Renal cortical epithelial cell (primary cell): ENCODE measurements at regions not wholly inside any gene's neighbourhood (a gene's known extent, or its start where the extent isn't known, plus 50 kb on each side); places are given as distances from the start of the nearest gene placed in this dataset.

Experiments
- DNase-seq: peaks from one replicate; pipeline ENCODE4 v3.0.0-alpha.2; 2011; ENCODE audit warnings: low read depth

DNA sequence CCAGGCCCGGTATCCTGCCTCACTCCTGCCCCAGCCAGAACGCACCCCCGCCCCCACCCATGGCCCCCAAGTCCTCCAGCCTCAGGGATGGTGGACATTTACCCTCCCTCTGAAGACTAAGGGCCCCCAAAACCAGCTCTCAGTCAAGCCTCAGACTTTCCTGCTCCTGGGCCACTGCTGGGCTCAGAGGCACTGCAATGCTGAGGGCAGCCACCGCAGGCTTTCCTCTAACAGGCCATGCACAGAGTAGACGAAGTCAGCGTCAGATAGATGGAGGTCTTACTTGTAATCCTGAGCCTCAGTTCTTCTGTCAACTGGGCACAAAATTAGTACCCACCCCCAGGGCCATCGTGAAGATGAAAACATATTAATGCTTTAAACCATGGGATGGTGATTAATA is 92.6 kb downstream of the TTC32 start:
- no peak for DNase-seq

DNA sequence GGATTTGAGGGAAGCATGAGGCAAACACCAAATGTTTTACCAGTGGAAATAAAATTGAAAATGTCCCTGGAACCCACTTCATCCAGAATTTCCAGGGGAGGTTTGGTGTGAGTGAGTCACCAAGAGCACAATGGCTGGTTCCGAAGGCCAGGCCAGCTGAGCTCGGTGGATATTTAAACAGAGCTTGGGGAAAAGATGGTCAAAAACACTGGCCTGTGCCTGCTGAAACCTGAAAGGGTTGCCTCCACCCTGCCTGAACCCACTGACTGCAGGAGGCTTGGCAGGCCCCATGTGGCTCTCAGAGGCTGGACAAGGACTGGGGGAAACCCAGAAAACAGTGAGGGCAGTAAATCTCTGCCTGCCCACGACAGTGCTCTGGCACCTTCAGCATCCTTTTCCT is 93.9 kb downstream of the TTC32 start:
- peak; percentile 74 for DNase-seq

DNA sequence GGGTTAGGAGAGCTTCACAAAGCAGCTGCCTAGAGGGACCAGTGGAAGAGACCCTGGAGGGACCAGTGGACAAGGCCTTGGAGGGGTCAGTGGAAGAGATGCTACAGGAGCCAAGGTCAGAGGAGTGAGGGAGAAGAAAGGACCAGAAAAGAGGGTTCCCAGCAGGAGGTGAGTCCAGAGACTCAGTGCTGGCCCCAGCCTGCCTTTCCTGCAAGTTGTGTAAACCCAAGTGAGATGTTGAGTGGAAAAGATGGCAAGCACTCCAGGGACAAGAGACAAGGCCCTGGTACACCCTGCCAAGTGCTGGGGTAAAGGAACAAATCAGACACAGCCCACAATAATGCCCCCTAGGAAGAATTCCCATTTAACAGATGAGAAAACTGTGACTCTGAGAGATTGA is 94.4 kb downstream of the TTC32 start:
- DNase-seq = no peak

DNA sequence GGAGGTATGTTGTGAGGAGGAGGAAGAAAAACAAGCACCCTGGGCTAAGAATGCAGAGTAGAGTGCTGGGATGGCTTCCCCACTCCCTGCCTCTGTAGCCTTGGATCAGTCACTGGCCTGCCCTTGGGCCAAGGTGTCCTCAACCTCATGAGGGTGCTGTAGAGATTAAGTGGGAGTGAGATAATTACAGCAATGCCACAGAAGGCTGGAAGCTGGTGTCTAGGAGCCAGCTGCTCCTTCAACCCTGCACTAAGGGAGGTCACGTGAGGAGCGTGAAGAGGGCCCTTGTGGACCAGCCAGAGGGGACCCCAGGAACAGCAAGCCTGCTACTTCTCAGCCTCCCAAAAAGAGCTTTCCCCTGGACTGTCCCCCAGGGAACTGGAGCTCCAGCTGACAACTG is 95.2 kb downstream of the TTC32 start:
- DNase-seq = no peak

DNA sequence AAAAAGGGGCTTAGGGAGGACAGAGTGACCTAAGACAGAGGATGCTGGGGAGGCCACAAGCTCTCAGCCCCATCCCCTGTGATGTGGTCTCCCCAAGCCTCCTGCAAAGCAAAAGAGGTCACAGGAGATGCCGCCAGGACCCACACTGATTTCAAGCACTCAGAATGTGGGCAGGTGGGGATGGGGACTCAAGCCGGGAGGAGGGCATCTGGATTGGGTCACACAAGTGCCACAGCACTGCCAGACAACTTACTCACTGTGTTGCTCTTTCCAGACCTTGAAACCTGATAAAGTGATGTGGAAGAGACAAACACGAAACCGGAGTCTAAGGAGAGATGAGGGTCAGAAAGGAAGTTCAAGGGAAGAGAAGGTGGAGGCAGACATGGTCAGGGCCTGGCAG is 95.7 kb downstream of the TTC32 start:
- no peak for DNase-seq

DNA sequence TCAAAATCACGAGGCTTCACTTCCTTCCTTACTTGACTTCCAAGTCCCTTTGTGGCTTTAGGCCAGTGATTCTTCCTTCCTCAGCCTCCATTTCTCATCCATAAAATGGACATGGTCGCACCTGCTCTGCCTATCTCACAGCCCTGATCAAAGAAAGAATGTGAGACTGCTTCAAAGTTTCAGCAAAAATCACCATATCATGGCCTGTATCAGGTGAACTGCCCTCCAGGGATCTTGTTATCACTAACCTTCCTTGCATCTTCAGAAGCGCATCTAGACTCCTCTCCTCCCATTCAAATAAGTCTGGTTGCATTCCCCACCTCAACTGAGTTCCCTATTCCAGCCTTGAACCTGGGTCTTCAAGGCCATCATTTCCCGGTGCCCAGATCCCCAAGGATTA is 96.5 kb downstream of the TTC32 start:
- DNase-seq = no peak

DNA sequence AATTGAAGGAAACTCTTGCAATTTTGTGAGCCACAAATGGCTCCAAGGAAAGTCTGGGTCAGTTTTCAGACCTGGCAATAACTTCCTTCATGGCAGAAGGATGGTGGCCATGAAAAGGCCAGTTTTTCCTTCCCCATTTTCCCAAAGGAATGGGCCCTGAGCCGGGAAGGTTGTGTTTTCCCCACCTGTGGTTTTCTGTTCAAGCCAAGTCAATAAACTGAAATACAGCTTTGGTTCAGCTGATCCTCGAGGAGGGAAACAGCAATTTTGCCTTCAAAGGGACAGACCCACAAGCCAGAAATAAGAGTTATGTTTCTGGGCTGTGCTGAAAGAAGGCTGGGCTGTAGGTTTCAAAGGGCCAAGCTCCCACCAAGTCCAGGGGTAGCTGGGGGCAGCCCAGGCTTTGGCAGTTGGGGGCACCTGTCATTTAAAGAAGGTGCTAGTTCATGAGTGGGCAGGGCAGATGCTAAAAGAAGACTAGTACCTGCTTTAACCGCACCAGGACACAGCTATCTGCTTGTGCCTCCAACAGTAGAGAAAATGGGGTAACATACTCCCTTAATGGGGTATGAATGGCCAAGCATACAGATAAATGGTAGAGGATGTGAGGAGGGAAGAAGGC is 97.0 kb downstream of the TTC32 start:
- DNase-seq = no peak

DNA sequence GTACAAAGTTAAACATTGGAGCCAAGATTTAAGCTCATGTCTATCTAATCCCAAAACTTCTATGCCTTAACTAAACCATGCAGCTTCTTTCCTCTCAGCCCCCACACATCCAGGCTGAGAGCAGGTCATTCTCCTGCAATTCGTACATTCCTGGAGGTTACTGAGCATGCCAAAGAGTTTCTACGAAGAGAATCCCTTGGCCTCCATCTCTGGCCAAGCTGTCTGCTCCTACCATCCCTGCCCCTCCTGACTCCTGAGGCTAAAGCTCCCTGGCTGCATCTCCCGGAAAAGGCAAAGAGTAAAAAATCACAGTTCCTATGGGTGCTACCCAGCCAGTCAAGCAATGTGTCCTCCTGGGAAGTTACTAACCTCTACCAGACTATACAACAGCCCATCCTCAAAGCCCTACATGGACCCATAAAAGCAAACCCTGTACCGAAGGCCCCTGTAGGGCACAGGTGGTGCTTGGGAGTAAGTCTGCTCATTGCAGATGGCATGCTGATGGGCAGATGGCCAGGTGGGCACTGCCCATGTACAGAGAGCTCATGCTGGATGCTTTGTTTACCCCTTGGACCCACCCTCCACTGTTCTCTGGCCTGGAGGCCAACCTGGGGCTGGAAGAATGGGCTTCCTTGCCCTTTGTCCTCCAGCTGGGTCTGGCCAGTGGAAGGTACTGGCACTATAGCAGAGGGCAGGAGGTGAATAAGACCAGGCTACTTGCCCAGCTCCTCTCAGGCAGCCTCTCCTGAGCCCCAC is 99.5 kb downstream of the TTC32 start:
- DNase-seq = peak; percentile 87

DNA sequence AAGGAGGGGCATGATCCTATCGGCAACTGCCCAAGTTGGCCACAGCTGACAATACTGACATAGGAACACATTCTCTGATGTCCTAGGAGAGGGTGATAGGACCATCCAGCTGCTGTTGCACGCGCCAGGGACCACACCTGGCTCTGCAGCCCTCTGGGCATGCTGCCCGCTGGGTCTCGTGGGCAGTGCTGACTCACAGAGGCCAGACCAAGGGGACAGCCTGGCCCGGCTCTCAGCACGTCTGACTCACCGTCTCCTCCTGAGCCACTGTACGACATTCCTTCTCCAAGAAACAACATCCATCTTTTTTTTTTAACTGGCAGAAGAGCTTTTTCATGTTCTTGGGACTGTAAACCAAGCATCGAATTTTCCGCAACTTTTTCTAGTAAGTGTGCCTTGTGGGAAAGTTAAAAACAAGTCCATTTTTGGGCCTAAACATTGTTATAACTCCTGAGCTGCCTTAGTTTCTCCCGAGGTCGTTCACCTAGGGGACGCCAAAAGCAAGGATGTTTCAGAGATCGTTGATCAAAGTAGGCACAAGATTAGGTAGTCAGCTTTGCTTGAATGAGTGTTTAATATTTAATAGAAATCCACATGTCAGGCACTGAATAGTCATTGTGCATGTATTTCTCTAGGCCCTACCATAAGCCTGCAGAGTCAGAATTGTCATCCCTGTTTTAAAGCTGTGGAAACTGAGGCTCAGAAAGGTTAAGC is 100.3 kb downstream of the TTC32 start:
- peak; percentile 98 for DNase-seq

DNA sequence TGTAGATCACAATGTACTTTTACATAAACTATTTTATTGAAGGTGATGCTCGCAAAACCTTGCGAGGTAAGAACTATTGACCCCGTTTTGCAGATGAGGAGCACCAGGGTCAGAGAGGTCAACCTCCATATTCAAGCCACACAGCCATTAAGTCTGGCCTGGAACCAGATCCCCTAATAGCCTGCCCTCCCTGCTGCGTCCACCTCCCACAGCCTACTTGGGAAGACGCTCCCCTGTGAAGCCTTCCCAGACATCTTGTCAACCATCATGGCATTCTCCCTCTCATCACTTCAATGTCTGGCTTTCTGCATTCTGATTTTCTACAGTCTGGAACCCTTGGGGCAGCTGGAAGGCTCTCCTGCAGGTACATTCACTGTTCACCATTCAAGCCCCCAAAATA is 101.0 kb downstream of the TTC32 start:
- no peak for DNase-seq

DNA sequence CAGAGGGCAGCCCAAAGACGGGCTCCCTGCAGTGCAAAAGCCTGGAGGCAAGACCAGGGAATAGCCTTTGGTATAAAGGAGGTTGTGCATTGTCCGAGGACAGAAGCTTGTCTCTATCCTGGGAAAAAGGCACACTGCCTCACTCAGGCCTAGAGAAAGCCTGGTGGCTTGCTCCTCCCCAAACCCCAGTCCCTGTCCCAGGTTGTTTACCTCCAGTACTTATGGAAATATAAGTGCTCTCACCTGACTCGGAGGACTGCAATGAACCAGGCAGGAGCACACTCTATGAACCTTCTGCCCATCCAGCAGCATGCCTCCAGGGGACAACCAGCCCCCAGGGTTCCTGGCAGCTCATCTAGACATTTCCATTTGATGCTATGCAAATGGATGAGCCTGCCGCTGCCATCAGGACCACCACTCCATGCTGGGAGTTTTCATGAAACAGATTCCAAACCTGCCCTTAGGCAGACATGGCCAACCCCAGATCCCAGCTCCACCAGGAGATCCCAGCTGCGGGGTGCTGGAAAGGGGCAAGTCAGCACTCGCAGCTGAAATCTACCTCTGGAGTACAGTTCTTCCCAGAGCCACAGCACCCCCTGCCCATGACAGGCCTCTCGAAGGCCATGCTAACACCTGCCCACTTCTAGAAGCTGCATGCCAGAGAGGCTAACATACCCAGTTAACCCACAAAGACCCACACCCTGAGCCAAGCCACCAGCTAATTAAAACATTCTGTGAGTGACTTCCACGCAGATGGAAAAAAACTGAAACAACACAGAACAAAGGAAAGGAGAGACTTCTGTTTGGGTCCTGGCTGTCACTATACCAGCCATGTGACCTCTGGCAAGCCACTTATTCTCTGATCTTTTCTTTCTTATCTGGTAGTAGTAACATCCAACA is 101.7 kb downstream of the TTC32 start:
- peak; percentile 25 for DNase-seq

DNA sequence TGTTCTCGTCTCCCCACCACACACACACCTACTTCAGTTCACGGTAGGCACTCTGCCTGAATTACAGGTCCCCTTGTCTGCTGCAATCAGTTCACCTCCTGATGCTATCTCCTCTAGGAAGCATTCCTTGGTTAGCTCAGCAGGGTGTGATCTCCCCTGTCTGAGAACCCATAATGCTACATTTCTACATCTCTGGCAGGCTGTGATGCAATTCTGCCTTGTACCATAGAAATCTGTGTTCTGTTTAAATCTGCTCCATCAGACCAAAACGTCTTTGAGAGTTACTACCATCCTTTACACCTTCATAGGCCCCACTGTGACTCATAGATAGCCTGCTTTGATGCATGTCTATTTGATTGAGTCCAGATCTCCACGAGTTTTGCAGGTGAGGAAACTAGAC is 103.9 kb downstream of the TTC32 start:
- DNase-seq = peak; percentile 64

DNA sequence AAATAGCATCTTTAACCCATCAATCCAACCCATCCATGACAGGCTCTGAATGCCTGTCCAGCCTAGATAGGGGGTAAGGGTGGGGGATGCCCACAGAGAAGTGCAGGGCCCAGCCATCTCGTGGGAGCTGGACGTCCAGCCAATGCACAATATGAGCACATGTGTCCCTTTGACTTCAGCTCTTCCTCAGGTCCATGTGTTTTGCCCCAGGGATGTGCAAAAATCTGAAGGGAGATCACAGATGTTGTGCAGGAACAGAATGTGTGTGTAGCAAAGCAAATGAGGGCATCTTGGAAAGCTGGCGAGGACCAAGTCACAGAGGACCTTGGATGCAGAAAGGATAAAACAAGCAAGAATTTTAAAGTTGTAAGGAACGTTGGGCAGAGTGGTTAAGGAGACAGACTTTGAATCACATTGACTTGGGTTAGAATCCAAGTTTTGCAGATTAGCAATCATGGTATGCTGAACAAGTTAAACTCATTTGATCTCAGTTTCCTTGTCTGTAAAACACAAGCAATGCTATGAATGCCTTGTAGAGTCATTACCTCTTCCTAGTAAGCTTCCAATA is 104.5 kb downstream of the TTC32 start:
- no peak for DNase-seq

DNA sequence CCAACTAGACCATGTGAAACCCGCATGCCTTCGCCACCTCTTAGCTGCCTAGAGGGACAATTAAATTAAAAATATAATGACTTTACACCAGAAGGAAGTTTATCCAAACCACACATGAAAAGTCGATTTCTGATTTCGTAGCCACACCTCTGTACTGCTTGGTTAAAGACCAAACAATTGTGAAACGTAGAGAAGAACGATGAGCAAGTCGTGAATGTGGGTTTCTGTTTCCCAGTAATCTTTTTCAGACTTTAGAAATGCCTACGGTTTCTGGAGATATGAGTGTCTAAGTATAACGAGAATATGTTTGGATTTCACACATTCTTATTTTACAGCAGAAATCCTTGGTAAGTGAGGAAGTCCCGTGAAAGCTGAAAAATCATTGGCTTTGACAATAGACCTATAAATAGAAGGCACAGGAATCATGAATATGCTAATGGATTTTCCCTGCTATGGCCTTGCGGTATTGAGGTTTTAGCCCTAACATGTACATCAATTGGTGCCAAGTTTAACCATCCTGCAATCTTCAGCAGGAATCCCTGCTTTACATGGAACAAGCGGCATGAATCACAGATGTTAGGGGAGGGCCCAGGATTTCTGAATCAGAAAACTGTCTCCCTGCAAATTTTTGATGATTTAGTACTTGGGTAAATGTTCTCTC is 105.6 kb downstream of the TTC32 start:
- no peak for DNase-seq

DNA sequence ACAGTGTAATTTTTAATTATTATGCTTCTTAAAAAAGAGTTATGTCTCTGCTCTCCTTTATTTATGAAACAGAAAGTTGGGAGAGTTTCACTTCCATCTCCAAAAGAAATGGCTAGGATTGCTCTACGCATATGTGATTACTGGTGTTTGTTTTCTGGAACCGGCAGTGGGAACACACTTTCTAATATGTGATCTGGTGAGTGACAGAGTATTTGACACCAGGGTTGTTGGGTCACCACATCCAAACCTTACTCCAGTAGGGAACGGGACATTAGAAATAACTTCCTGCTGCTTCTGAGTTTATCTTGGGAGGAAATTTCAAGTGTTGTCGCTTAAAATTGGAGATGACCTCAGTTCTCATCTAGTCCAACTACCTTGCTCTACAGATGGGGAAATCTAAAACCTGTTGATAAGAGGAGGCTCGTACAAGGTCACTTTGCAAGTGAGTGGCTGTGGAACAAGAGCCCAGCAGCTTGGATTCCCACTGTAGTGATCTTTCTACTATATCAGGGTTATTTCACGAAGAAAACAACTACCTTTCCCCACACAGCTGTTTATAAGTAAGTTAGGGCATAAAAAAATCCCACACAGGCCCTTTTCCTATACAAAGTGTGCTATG is 108.5 kb downstream of the TTC32 start:
- DNase-seq = no peak

DNA sequence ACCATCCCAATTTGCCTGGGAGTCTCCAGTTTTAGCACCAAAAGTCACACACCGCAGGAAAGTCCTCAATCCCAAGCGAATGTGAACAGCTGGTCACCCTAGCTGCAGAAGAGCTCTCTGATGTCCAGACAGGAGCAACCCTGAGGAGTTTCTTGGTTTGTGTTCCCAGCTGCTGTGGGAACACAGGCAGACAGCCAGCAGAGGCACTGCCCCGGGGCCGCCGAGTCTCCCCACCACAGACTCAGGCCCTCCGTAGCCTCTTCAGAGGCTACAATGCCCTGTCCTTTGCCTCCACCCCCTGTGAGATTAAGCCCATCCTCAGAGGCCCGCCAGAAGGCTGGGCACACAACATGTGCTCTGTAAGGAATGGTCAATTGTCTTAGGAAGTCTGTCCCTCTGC is 111.5 kb downstream of the TTC32 start:
- no peak for DNase-seq

DNA sequence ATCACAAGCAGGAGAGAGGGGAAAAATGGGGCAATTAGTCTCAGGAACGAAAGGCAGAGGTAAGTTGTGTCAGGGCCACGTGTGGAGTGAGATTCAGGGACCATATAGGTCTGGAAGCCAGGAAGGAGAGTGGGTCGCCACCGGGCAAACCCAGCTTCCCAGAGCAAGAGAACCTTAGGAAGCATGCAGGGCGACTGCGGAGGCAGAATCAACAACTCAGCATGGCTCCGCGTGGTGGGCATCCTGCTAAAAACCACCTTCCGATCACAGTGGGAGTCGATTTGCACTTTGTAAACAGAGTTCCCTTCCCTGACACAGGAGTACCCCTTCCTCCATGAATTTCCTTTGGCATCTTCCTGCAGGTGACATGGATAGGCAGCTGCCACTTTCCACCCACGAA is 114.6 kb downstream of the TTC32 start:
- no peak for DNase-seq

DNA sequence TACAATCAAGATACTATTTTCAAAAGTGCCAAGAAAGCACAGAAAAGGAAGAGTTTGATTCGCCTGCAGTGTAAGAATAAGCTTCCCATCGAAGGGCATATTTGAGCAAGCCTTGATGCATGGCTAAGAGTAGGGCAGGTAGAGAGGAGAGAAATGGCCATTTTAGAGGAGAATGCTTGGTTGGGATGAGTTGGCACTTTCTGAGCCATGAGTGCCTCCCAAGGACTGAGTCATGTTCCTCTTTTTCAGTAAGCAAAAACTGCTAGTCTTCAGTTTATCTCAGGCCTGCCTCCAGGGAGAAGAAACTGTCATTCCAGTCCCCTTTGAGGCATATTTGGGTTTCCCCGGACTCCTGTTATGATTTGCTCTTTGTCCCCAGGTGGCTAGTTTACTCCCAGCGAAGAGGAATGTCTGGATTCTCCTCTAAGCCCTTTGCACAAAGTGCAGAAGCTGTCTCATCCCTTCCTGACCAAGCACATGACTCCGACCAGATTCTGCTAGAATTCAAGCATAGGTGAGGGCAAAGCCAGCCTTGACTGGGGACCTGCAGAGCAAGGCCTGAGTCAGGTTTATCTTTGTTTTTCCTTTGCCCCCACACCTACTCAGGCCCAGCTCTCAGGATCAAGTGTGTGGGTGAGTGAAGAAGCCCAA is 115.2 kb downstream of the TTC32 start:
- DNase-seq = peak; percentile 73

DNA sequence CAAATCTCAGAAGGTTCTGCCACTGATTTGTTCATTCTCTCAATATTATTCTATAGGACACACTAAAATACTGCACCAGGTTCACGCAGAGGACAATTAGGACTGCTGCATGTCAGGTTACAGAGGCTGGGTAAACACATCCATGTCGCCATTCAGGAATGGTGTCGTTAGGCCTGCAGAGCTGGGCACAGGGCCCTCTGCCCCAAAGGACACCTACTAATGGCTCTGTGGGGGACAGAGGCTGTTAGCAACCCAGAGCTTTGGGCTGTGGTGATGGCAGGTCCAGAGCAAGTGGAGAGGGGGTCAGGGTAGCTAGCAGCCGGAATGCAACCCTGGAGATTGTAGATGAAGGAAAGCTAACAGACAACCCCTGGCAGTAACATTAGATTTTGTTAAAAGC is 115.9 kb downstream of the TTC32 start:
- DNase-seq = no peak

DNA sequence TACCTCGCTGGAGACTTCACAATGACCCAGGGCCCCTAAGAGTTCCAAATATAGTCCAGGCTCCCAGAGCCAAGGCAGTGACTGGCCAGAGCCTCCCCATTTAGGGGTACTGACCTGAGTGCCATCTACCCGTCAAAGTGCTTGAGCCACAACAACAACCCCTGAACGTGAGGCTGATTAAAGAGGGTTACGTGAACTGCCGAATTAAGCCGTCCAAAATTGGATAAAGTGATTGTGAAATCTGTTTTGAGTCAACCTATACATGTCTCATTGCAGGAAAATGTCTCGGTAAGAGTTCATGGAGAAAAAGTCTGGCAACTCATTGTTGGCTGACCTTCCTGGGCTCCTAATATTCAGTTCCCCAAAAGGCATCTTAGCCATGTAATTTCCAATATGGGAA is 116.3 kb downstream of the TTC32 start:
- DNase-seq = no peak
